Keratinocyte (primary cell): ENCODE measurements at regions not wholly inside any gene's neighbourhood (a gene's known extent, or its start where the extent isn't known, plus 50 kb on each side); places are given as distances from the start of the nearest gene placed in this dataset.

Experiments
- DNase-seq: peaks from one replicate; pipeline ENCODE4 v3.0.0-alpha.2; 2011; ENCODE audit warnings: low read depth, missing footprints, low spot score
- FAIRE-seq: peaks from 2 replicates; lab custom pipeline; 2011; peaks lifted over from hg19 to GRCh38; lab: Jason Lieb, UNC
- H2AFZ ChIP-seq: 2 replicates; pipeline ENCODE4 v1.6.0; 2012; ENCODE audit warnings: low read length, control low read depth, inconsistent platforms; ENCODE audit not compliant: control insufficient read depth
- H3K27ac ChIP-seq: 2 replicates; pipeline ENCODE4 v1.5.1; 2011; ENCODE audit warnings: low read length; ENCODE audit not compliant: control insufficient read depth, insufficient read depth
- H3K27me3 ChIP-seq: 3 replicates; pipeline ENCODE4 v1.6.0; 2011; ENCODE audit warnings: low read length; ENCODE audit not compliant: control insufficient read depth, insufficient read depth; ENCODE audit errors: extremely low read depth
- H3K36me3 ChIP-seq, 2 experiments: 2 replicates in 1 of 2; 3 replicates in 1 of 2; pipeline ENCODE4 v1.5.1; 2011; ENCODE audit warnings: low read length in 2 of 2, mild to moderate bottlenecking in 1 of 2; ENCODE audit not compliant: control insufficient read depth in 2 of 2, insufficient read depth in 2 of 2; ENCODE audit errors: extremely low read depth in 1 of 2
- H3K4me1 ChIP-seq: 3 replicates; pipeline ENCODE4 v1.5.1; 2011; ENCODE audit warnings: low read length; ENCODE audit not compliant: control insufficient read depth, insufficient read depth; ENCODE audit errors: extremely low read depth
- H3K4me2 ChIP-seq: 3 replicates; pipeline ENCODE4 v1.6.0; 2011; ENCODE audit warnings: low read depth, low read length; ENCODE audit not compliant: control insufficient read depth, insufficient read depth; ENCODE audit errors: extremely low read depth
- H3K4me3 ChIP-seq, 3 experiments: fragments of 200-600 bp in 1 of 3; sonication (generic) in 1 of 3; 2 replicates in 2 of 3; 3 replicates in 1 of 3; pipeline ENCODE4 v1.5.1; 2011 to 2016; ENCODE audit warnings: low read length in 3 of 3, mild to moderate bottlenecking in 3 of 3, control low read depth in 2 of 3, inconsistent platforms in 1 of 3, low read depth in 1 of 3, mixed read lengths in 1 of 3, mixed run types in 1 of 3, moderate library complexity in 1 of 3; ENCODE audit not compliant: control insufficient read depth in 2 of 3, insufficient read depth in 2 of 3; ENCODE audit errors: extremely low read depth in 1 of 3
- H3K79me2 ChIP-seq: 2 replicates; pipeline ENCODE4 v1.6.0; 2012; ENCODE audit warnings: low read length; ENCODE audit not compliant: control insufficient read depth, insufficient read depth
- H3K9ac ChIP-seq: 3 replicates; pipeline ENCODE4 v1.6.0; 2011; ENCODE audit warnings: low read length; ENCODE audit not compliant: control insufficient read depth, insufficient read depth; ENCODE audit errors: extremely low read depth
- H3K9me1 ChIP-seq: 3 replicates; pipeline ENCODE4 v1.6.0; 2011; ENCODE audit warnings: low read length; ENCODE audit not compliant: control insufficient read depth, insufficient read depth; ENCODE audit errors: extremely low read depth
- H3K9me3 ChIP-seq: 2 replicates; pipeline ENCODE4 v1.5.1; 2012; ENCODE audit warnings: low read depth, low read length; ENCODE audit not compliant: control insufficient read depth
- H4K20me1 ChIP-seq: 3 replicates; pipeline ENCODE4 v1.6.0; 2011; ENCODE audit warnings: low read length; ENCODE audit not compliant: control insufficient read depth, insufficient read depth; ENCODE audit errors: extremely low read depth
- EZH2 ChIP-seq: IDR thresholded peaks from one replicate; pipeline ENCODE4 v1.6.1; 2012; ENCODE audit warnings: inconsistent platforms, mild to moderate bottlenecking, low read length, moderate library complexity
- dilution Hi-C: fragments of 300-500 bp; cut with MboI; formaldehyde crosslinking; loops from one replicate; pipeline ENCODE4 v1.7.0; 2020; ENCODE audit warnings: low sequenced_read_pairs; ENCODE audit not compliant: extremely low pct_ligation_motif_present
- TF ChIP-seq, protein P1 (sequence below), 3 experiments: IDR thresholded peaks in 1 of 3; conservative IDR thresholded peaks in 1 of 3; optimal IDR thresholded peaks in 1 of 3; 2 replicates in 2 of 3; 3 replicates in 1 of 3; pipeline versions ENCODE3 to v1.5.1; 2011; ENCODE audit warnings: low read length in 3 of 3, mild to moderate bottlenecking in 3 of 3, moderate library complexity in 2 of 3, control low read depth in 1 of 3, inconsistent platforms in 1 of 3; ENCODE audit not compliant: insufficient read depth in 2 of 3; ENCODE audit errors: extremely low read depth in 1 of 3

- Histone ChIP-seq H3K9me1 (no peaks in the 10 kb centered on the region), H3K4me2 (no peak overlapping the region), H2AFZ (no peak overlapping the region), H3K36me3 (no peaks in the 10 kb centered on the region), H3K9me3 (no peaks in the 10 kb centered on the region), H3K27me3 (no peaks in the 10 kb centered on the region), H3K79me2 (no peaks in the 10 kb centered on the region), H3K4me3 (no peak overlapping the region), H4K20me1 (no peaks in the 10 kb centered on the region), H3K9ac (no peak overlapping the region), H3K27ac (no peak overlapping the region), H3K4me1 (no peaks in the 10 kb centered on the region)
- TF ChIP-seq EZH2 = no peak
- TF ChIP-seq, protein P1, sequence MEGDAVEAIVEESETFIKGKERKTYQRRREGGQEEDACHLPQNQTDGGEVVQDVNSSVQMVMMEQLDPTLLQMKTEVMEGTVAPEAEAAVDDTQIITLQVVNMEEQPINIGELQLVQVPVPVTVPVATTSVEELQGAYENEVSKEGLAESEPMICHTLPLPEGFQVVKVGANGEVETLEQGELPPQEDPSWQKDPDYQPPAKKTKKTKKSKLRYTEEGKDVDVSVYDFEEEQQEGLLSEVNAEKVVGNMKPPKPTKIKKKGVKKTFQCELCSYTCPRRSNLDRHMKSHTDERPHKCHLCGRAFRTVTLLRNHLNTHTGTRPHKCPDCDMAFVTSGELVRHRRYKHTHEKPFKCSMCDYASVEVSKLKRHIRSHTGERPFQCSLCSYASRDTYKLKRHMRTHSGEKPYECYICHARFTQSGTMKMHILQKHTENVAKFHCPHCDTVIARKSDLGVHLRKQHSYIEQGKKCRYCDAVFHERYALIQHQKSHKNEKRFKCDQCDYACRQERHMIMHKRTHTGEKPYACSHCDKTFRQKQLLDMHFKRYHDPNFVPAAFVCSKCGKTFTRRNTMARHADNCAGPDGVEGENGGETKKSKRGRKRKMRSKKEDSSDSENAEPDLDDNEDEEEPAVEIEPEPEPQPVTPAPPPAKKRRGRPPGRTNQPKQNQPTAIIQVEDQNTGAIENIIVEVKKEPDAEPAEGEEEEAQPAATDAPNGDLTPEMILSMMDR (optimal IDR thresholded peaks at IDR 0.05 in 1 of 3, IDR thresholded peaks at IDR 0.05 in 1 of 3, conservative IDR thresholded peaks at IDR 0.05 in 1 of 3; ENCODE audit: extremely low read depth in 1 of 3, insufficient read depth in 2 of 3, low read length in 3 of 3) = no peak
- DNase-seq = no peak
- no peak for FAIRE-seq
- dilution Hi-C loops = no loop called here
These were observed 405.8 kb upstream of the ADAMTS16 start for GRCh38 chr5:4734348-4734747.

DNA sequence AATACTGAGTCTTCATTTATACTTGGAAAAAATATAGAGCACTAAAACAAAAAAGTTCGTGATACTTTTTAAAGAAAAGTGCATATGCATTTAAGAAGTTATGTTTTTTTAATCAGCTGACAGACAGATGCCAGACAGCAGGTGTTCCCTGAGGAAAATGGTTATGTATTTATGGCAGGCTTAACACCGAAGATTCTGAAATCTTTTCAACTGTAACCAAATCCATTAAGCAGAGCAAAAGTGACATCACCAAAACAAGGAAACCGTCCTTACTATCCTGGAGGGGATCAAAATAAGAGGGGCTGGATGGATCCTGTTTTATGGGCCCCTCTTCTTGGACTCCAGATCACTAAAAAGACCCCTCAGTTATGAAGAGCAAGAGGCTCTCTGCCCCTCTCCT, 404.9 kb upstream of the ADAMTS16 start:
- H3K4me3 ChIP-seq = no peak overlapping the region
- no peaks in the 10 kb centered on the region for H3K27me3 ChIP-seq
- no peaks in the 10 kb centered on the region for H3K9me1 ChIP-seq
- no peak overlapping the region for H3K9ac ChIP-seq
- H3K79me2 ChIP-seq = no peaks in the 10 kb centered on the region
- H4K20me1 ChIP-seq = no peaks in the 10 kb centered on the region
- H3K27ac ChIP-seq = no peak overlapping the region
- H2AFZ ChIP-seq = no peak overlapping the region
- dilution Hi-C loops = no loop called here
- no peaks in the 10 kb centered on the region for H3K9me3 ChIP-seq
- no peaks in the 10 kb centered on the region for H3K36me3 ChIP-seq
- DNase-seq (no peak), FAIRE-seq (no peak)
- H3K4me2 ChIP-seq = no peak overlapping the region
- TF ChIP-seq EZH2 = no peak
- TF ChIP-seq, protein P1 (optimal IDR thresholded peaks at IDR 0.05 in 1 of 3, IDR thresholded peaks at IDR 0.05 in 1 of 3, conservative IDR thresholded peaks at IDR 0.05 in 1 of 3; ENCODE audit: extremely low read depth in 1 of 3, insufficient read depth in 2 of 3, low read length in 3 of 3) = no peak
- no peaks in the 10 kb centered on the region for H3K4me1 ChIP-seq
